ENCODE measurements at regions not wholly inside any gene's neighbourhood (a gene's known extent, or its start where the extent isn't known, plus 50 kb on each side); places are given as distances from the start of the nearest gene placed in this dataset.

DNA sequence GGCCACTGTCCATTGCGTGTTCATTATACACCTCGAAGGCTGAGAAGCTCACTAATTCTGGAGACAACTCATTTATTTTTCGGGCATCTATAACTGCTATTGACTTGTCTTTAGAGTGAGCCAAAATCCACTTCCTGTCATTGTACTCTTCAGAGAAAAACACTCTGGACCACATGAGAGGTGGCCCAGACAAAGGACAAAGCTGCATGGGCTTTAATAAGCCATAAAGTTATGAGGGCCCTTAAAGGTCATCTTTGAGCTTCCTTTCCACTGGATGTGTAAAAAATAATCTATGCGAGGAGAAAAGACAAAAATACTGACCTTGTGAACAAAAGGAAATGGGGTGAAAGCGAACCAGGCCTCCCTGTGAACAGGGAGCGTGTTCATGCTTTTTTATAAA, 63.5 kb upstream of the ZC3H12C start:
- no peaks in the 10 kb centered on the region for H3K27me3 ChIP-seq
- no peak for DNase-seq (ENCODE audit: low spot score)
- no peak overlapping the region for H3K27ac ChIP-seq
- no peaks in the 10 kb centered on the region for H3K9me3 ChIP-seq
- H3K4me1 ChIP-seq = no peaks in the 10 kb centered on the region
- H3K4me3 ChIP-seq = no peak overlapping the region
- H3K36me3 ChIP-seq = no peaks in the 10 kb centered on the region
- TF ChIP-seq, protein P1, sequence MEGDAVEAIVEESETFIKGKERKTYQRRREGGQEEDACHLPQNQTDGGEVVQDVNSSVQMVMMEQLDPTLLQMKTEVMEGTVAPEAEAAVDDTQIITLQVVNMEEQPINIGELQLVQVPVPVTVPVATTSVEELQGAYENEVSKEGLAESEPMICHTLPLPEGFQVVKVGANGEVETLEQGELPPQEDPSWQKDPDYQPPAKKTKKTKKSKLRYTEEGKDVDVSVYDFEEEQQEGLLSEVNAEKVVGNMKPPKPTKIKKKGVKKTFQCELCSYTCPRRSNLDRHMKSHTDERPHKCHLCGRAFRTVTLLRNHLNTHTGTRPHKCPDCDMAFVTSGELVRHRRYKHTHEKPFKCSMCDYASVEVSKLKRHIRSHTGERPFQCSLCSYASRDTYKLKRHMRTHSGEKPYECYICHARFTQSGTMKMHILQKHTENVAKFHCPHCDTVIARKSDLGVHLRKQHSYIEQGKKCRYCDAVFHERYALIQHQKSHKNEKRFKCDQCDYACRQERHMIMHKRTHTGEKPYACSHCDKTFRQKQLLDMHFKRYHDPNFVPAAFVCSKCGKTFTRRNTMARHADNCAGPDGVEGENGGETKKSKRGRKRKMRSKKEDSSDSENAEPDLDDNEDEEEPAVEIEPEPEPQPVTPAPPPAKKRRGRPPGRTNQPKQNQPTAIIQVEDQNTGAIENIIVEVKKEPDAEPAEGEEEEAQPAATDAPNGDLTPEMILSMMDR (IDR thresholded peaks at IDR 0.05) = no peak

DNA sequence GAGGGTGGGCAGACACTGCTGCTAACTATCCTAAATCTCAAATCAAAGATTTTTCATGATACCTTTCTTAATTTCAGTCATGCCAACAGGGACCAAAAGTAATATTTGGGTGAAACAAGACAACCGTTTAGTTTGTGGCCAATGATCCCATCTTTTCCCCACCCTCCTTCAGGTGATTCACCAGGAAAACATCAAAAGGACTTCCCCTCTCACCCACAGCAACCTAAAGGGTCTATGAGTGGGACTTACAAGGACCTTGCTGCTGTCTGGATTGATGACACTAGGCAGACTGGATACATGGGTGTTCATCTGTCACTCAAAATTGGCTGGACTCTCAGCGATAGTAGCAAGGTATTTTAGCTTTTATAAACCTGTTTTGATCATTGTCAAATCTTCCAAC, 62.0 kb upstream of the ZC3H12C start:
- DNase-seq (ENCODE audit: low spot score) = no peak
- no peaks in the 10 kb centered on the region for H3K27me3 ChIP-seq
- H3K27ac ChIP-seq = no peak overlapping the region
- H3K36me3 ChIP-seq = no peaks in the 10 kb centered on the region
- H3K9me3 ChIP-seq = no peaks in the 10 kb centered on the region
- H3K4me3 ChIP-seq = no peak overlapping the region
- TF ChIP-seq, protein P1 (IDR thresholded peaks at IDR 0.05) = no peak
- no peaks in the 10 kb centered on the region for H3K4me1 ChIP-seq

DNA sequence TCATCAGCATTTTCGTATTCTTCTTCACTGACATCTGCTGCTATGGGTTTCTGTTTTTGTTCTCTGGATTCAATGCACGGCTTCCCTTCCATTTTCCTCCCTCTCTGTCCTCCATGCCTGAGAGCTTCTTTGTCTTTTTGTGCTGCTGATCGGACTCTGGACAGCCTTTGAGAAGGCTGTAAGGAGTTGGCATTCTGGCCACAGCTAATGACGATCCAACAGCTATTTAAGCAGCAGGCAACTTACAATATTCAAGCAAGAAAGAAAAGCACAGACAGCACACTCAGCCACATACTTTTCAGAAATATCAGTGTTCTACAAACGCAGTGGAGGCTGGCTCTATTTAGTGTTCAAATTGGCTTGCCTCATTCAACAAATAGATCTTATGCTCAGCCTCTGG, 60.9 kb upstream of the ZC3H12C start:
- DNase-seq (ENCODE audit: low spot score) = no peak
- Histone ChIP-seq H3K9me3 (no peaks in the 10 kb centered on the region), H3K36me3 (no peaks in the 10 kb centered on the region), H3K27ac (no peak overlapping the region), H3K4me3 (no peak overlapping the region), H3K27me3 (no peaks in the 10 kb centered on the region), H3K4me1 (no peaks in the 10 kb centered on the region)
- TF ChIP-seq, protein P1 (IDR thresholded peaks at IDR 0.05) = no peak

DNA sequence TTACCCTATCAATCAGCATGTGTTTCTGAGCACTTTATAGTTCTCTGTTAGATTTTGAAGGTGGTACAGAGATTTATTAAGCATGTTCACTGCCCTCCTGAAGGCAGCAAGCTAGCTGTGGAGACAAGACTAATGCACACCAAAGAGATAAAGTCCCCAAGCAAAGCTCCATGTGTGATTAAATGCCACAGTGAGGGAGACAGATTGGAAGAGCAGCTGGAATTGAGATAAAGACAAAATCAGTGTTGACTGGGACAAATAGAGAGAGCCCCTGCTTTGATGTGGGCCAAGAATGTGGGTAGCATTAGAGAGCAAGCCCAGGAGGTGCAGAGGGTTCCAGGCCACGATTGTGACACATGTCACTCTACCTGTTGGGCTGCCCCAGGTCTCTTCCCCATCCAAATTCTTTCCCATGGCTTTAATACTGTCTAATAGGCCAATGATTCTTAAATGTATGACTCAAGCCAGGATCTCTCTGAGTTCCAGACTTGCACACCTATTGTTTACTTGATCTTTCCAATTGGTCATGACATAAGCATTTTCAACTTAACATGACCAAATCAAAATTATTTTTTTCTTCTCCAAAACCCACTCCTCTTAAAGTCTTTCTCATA, 60.1 kb upstream of the ZC3H12C start:
- H3K4me1 ChIP-seq = no peaks in the 10 kb centered on the region
- H3K9me3 ChIP-seq = no peaks in the 10 kb centered on the region
- TF ChIP-seq, protein P1 (IDR thresholded peaks at IDR 0.05) = no peak
- no peak overlapping the region for H3K4me3 ChIP-seq
- no peak overlapping the region for H3K27ac ChIP-seq
- H3K36me3 ChIP-seq = no peaks in the 10 kb centered on the region
- DNase-seq (ENCODE audit: low spot score) = no peak
- H3K27me3 ChIP-seq = no peaks in the 10 kb centered on the region

DNA sequence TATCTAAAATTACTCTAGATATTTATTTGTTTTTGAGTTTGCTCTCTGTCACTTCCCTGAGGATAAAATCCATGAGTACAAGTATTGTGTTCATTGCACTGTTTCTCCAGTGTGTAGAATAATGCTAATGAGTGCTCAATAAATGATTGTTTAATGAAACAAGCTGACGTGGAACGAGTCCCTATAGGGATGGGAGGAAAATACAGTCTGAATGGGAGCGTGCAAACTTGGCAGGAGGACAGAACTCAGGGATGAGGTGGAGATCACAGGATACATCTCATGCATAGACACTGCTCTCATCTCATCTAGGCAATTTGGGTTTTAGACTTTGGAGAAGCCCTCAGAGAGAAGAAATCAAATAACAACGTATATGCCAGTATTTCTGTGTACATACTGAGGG, 58.4 kb upstream of the ZC3H12C start:
- H3K27me3 ChIP-seq = no peaks in the 10 kb centered on the region
- no peaks in the 10 kb centered on the region for H3K9me3 ChIP-seq
- no peak overlapping the region for H3K27ac ChIP-seq
- no peak overlapping the region for H3K4me3 ChIP-seq
- no peak for DNase-seq (ENCODE audit: low spot score)
- no peaks in the 10 kb centered on the region for H3K4me1 ChIP-seq
- no peaks in the 10 kb centered on the region for H3K36me3 ChIP-seq
- TF ChIP-seq, protein P1 (IDR thresholded peaks at IDR 0.05) = no peak

DNA sequence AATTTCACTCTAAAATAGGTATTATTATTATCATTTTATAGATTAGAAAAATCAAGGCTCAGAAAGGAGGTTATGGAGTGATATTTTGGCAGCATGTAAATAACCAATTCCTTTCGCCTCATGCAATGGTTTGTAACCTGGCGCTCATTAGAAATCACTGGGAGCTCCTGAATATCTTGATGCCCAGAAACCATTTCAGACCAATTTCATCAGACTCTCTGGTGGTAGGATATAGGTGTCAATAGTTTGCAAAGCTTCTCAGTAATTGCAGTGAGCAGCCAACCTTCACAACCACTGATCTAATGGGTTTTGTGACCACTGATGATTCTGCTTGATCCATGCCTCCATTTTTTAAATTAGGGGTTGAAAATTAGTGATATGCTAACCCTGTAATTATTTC, 57.8 kb upstream of the ZC3H12C start:
- Histone ChIP-seq H3K4me3 (no peak overlapping the region), H3K27me3 (no peaks in the 10 kb centered on the region), H3K9me3 (no peaks in the 10 kb centered on the region), H3K27ac (no peak overlapping the region), H3K4me1 (no peaks in the 10 kb centered on the region), H3K36me3 (no peaks in the 10 kb centered on the region)
- TF ChIP-seq, protein P1 (IDR thresholded peaks at IDR 0.05) = no peak
- DNase-seq (ENCODE audit: low spot score) = no peak
